Astrocyte of the cerebellum (primary cell): ENCODE measurements at regions not wholly inside any gene's neighbourhood (a gene's known extent, or its start where the extent isn't known, plus 50 kb on each side); places are given as distances from the start of the nearest gene placed in this dataset.

ENCODE experiments used
- DNase-seq: peaks from one replicate; pipeline ENCODE4 v3.0.0-alpha.2; 2011; ENCODE audit warnings: low read depth
- H3K4me3 ChIP-seq: 2 replicates; pipeline ENCODE4 v1.5.1; 2011; ENCODE audit warnings: mild to moderate bottlenecking, low read depth, low read length, moderate library complexity
- in situ Hi-C: cut with HindIII; loops from 2 replicates; pipeline ENCODE4 v1.10.0; 2017; ENCODE audit warnings: low sequenced_read_pairs
- TF ChIP-seq, protein P1 (sequence below): IDR thresholded peaks from 2 replicates; pipeline ENCODE4 v1.5.1; 2012; ENCODE audit warnings: low read length, low read depth, moderate library complexity, mild to moderate bottlenecking; ENCODE audit errors: missing control alignments

DNA sequence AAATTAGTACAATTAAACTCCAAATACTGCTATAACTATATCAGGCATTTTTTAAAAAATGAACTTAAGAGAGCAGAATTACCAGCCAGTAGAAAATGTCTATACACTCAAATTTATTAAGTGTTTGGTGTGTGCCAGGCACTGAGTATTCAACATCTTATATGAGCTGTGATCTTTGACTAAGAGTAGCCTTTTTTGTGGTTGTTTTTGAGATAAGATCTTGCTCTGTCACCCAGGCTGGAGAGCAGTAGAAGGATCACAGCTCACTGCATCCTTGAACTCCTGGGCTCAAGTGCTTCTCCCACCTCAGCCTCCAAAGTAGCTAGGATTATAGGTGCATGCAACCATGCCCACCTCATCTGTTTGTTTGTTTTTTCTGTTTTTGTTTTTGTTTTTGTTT is 102.5 kb upstream of the CELF2 start:
- TF ChIP-seq, protein P1, sequence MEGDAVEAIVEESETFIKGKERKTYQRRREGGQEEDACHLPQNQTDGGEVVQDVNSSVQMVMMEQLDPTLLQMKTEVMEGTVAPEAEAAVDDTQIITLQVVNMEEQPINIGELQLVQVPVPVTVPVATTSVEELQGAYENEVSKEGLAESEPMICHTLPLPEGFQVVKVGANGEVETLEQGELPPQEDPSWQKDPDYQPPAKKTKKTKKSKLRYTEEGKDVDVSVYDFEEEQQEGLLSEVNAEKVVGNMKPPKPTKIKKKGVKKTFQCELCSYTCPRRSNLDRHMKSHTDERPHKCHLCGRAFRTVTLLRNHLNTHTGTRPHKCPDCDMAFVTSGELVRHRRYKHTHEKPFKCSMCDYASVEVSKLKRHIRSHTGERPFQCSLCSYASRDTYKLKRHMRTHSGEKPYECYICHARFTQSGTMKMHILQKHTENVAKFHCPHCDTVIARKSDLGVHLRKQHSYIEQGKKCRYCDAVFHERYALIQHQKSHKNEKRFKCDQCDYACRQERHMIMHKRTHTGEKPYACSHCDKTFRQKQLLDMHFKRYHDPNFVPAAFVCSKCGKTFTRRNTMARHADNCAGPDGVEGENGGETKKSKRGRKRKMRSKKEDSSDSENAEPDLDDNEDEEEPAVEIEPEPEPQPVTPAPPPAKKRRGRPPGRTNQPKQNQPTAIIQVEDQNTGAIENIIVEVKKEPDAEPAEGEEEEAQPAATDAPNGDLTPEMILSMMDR: no peak
- H3K4me3 ChIP-seq: no peak overlapping the region
- in situ Hi-C loops: no loop called here
- DNase-seq: no peak

DNA sequence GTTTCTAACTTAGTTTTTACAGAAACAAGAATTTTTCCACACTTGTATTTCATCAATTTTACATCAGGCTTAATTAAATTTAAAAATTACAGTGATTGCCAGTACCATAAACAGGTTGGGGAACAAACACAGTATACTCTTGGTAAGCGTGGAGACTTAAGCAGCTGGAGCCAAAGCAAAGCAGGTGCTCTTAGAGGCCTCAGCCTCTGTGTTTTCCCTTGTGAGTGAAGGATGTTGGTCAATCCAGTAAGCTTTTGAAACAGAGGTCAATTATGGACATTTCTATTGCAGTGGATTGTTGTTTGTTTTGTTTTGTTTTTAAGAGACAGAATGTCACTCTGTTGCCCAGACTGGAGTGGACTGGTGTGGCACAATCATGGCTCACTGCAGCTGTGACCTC is 100.6 kb upstream of the CELF2 start:
- H3K4me3 ChIP-seq: no peak overlapping the region
- in situ Hi-C loops: no loop called here
- TF ChIP-seq, protein P1: no peak
- no peak for DNase-seq

DNA sequence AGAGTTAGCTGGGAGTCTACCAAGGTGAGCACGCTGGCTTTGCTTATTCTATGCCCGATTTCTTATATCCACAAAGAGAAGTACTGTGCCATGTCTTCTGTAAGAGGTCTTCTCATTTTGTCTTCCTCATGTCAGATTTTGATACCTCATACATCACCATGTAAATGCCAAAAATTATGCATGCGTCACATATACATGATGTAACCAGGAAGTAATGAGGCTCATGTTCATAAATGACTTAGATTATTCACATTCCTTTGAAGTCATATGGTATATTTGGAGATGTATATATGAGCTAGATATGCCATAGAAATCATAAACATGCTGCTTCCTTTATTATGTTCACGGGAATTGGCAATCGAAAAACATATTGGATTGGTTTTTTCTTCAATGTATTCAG is 97.7 kb upstream of the CELF2 start:
- no peak overlapping the region for H3K4me3 ChIP-seq
- in situ Hi-C loops: no loop called here
- TF ChIP-seq, protein P1: no peak
- DNase-seq: no peak

DNA sequence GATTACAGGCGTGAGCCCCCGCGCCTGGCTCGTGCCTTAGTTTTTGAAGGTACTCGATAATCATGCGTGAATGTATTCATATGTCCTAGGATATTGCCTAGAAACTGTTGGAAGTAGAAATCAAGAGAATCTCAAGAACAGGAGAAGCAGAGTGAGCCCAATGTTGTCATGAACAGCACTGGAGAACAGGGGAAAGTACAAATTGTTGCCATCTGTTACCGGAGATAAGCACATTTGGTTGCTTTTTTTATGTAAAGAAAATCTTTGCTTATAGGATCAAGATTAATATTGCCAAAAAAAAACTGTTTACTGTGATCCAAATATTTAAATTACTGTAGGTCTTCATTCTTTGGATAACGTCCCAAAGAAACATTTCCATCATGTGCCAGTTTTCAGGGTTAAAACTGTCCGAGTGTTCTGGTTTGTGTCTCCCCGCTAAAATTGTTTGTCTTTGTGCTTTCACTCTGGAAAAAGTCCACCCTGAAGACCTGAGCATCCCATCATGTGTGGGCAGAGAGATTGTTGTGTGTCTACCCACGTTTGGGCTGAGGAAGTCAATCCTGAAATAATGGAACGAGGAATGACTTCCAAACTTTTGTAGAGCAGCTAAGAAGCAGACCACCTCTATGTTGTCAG is 95.7 kb upstream of the CELF2 start:
- in situ Hi-C loops: no loop called here
- DNase-seq: no peak
- H3K4me3 ChIP-seq: no peak overlapping the region
- TF ChIP-seq, protein P1: no peak

DNA sequence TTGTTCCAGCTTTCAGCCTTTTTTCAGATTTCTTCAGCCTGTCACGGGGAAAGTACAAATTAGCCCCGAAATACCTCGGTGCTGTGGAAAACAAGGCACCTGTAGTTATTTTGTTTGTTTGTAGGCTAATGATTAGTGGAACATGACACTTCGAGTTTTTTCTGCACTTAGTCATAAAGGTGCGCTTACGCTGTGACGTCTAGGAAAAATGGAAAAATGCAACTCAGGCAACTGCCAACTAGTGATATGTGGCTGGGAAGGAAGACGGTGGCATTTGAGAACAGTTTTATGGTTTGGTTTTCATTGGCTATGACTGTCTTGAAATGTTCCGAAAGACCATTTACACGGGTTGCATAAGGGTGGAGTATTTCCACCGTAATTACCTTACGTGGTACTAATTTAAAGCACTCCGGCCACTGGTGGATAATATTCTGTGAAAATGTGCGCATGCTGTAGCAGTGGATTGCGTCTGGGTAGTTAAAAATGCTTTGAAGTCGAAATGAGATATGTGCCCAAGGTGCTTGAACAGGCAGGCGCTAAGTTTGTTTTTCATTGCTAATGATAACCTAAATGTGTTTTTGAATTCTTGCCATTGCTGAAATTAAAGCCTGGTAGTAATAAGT is 94.5 kb upstream of the CELF2 start:
- H3K4me3 ChIP-seq: no peak overlapping the region
- TF ChIP-seq, protein P1: no peak
- no peak for DNase-seq
- in situ Hi-C loops: no loop called here

DNA sequence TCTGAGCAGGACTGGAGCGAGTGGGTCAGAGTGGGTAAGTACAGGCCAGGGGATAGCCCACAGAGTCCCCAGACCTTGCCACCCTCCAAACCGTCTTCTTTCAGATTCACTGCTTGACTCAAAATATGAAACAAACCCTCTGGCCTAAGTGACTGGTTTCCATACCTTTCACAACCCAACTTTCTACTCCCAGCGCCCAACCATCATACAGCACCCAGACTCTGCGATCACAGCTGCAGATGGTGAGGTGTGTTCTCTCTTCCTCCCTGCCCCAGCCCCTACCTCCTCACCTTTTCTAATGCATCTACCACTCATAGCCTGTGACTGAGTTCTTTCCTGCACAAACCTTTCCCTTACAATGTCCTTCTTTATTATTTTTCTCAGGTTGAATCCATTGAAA is 92.0 kb upstream of the CELF2 start:
- TF ChIP-seq, protein P1: no peak
- H3K4me3 ChIP-seq: no peak overlapping the region
- in situ Hi-C loops: no loop called here
- DNase-seq: no peak
